ENCODE measurements at regions not wholly inside any gene's neighbourhood (a gene's known extent, or its start where the extent isn't known, plus 50 kb on each side); places are given as distances from the start of the nearest gene placed in this dataset.

DNA sequence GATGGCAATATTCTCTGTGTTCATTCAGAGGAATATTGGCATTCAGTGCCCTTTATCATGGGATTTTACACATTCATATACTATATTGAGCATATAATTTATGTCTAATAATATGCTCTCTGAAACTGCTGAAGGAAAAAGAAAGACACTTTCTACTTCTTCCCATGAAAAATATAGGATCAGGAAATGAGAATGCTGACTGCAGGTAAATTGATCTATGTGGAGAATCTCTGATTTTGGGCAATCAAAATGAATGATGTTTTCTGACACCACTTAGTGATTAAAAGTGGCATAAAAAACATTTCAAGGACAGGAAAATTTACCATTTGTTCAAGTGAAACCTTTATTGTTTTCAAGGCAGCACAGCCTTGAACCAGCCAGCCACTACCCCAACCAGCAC, 260.1 kb upstream of the STXBP5 start:
- TF ChIP-seq, protein P1, sequence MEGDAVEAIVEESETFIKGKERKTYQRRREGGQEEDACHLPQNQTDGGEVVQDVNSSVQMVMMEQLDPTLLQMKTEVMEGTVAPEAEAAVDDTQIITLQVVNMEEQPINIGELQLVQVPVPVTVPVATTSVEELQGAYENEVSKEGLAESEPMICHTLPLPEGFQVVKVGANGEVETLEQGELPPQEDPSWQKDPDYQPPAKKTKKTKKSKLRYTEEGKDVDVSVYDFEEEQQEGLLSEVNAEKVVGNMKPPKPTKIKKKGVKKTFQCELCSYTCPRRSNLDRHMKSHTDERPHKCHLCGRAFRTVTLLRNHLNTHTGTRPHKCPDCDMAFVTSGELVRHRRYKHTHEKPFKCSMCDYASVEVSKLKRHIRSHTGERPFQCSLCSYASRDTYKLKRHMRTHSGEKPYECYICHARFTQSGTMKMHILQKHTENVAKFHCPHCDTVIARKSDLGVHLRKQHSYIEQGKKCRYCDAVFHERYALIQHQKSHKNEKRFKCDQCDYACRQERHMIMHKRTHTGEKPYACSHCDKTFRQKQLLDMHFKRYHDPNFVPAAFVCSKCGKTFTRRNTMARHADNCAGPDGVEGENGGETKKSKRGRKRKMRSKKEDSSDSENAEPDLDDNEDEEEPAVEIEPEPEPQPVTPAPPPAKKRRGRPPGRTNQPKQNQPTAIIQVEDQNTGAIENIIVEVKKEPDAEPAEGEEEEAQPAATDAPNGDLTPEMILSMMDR (IDR thresholded peaks at IDR 0.05) = no peak
- Mint-ChIP-seq H3K36me3 (ENCODE audit: low read depth) (no peaks in the 10 kb centered on the region), H3K27ac (no peak overlapping the region), H3K9me3 (peaks cover 25% of the 10 kb centered on the region), H3K4me1 (no peaks in the 10 kb centered on the region), H3K27me3 (ENCODE audit: low read depth, poor library complexity) (peaks cover 9% of the 10 kb centered on the region), H3K4me3 (no peak overlapping the region)
- no peak for DNase-seq

DNA sequence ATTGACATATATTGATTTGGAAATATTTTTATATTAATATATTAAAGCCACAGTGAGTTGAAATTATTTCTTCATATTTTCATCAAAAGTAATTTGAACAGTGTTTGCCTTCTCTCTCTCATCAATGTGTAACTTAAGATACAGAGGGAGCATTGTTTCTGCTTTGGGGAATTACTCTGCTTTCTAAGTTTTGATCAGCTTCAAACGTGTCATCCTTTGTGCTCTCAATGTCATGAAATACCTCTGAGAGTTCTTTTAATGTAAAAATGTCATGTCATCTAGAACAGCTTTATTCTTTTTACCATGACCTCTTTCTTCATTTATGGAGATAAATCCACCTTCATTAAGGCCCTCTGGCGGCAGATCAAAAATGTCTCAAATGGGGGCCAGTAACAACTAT, 259.4 kb upstream of the STXBP5 start:
- TF ChIP-seq, protein P1 (IDR thresholded peaks at IDR 0.05) = no peak
- H3K4me1 Mint-ChIP-seq = no peaks in the 10 kb centered on the region
- peaks cover 25% of the 10 kb centered on the region for H3K9me3 Mint-ChIP-seq

DNA sequence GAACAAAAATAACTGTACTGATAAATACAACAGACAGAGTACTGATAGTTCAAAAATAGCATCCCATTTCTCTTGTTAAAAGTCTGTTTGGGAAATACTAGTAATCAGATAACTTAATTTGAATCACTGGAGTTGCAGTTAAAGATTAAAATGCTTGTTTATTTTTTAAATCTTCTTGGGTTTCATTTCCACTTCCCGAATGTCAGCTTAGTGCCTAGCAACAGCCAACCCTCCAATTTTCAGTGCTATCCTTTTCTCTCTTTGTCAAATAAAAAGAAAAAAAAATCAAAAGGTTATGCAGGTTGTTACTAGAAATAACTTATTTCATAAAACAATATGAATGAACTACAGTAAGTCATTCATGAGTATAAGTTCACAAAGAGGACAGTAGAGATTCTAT, 257.7 kb upstream of the STXBP5 start:
- no peak overlapping the region for H3K4me3 Mint-ChIP-seq
- H3K9me3 Mint-ChIP-seq = peaks cover 25% of the 10 kb centered on the region
- DNase-seq = no peak
- H3K36me3 Mint-ChIP-seq (ENCODE audit: low read depth) = no peaks in the 10 kb centered on the region
- no peak overlapping the region for H3K27ac Mint-ChIP-seq
- TF ChIP-seq, protein P1 (IDR thresholded peaks at IDR 0.05) = no peak
- peaks cover 6% of the 10 kb centered on the region for H3K4me1 Mint-ChIP-seq
- H3K27me3 Mint-ChIP-seq (ENCODE audit: low read depth, poor library complexity) = peaks cover 9% of the 10 kb centered on the region

More for the DNA sequence above, 259.4 kb upstream of the STXBP5 start:
- H3K27me3 Mint-ChIP-seq (ENCODE audit: low read depth, poor library complexity) = peaks cover 9% of the 10 kb centered on the region
- no peak overlapping the region for H3K4me3 Mint-ChIP-seq
- no peaks in the 10 kb centered on the region for H3K36me3 Mint-ChIP-seq (ENCODE audit: low read depth)
- DNase-seq = no peak
- no peak overlapping the region for H3K27ac Mint-ChIP-seq

DNA sequence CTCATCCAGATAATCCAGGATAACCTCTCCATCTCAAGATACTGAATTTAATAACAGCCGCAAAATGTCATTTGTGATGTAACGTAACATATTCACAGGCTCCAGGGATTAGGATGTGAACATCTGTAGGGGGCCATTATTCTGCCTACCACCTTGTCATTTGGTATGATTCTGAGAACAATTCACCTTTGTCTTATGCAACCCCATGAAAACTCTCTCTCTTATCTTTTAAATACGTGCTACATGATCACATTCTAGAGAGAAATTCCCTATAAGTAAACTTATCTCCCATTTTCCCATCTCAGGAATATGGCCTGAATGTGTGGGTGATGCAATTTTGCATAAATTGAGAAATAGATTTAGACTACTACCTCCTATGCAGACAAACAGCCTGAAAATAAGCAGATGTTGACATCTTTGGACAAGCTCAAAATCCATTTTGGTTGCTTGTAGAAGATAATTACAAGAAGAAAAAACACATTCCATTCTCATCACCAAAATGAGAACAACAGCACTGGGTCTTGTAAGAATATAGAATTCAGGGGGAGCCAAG, 255.4 kb upstream of the STXBP5 start:
- peaks cover 6% of the 10 kb centered on the region for H3K4me1 Mint-ChIP-seq
- peaks cover 9% of the 10 kb centered on the region for H3K9me3 Mint-ChIP-seq
- no peak overlapping the region for H3K4me3 Mint-ChIP-seq
- TF ChIP-seq, protein P1 (IDR thresholded peaks at IDR 0.05) = no peak
- H3K27me3 Mint-ChIP-seq (ENCODE audit: low read depth, poor library complexity) = peaks cover 1% of the 10 kb centered on the region
- DNase-seq = no peak
- no peaks in the 10 kb centered on the region for H3K36me3 Mint-ChIP-seq (ENCODE audit: low read depth)
- no peak overlapping the region for H3K27ac Mint-ChIP-seq

DNA sequence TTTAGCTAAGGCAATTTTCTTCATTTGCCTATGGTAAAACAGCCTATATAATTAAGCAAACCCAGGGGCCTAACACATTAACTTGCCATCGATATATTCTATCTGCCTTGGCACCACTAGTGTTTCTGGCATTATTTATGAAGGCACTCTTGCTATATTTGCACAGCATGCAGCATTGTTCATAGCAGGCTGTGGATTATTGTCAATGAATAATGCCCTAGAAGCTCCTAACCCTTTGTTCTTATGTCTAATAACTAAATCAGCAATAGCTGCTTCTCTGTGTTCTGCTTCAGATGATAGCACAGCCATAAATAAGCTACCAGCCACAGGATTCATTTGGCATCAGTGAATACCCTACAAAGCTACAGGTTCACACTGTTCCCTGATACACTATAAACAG, 254.8 kb upstream of the STXBP5 start:
- Mint-ChIP-seq H3K27ac (no peak overlapping the region), H3K27me3 (ENCODE audit: low read depth, poor library complexity) (no peaks in the 10 kb centered on the region), H3K4me1 (peaks cover 6% of the 10 kb centered on the region), H3K36me3 (ENCODE audit: low read depth) (no peaks in the 10 kb centered on the region), H3K9me3 (peaks cover 9% of the 10 kb centered on the region), H3K4me3 (no peak overlapping the region)
- DNase-seq = no peak
- TF ChIP-seq, protein P1 (IDR thresholded peaks at IDR 0.05) = no peak

DNA sequence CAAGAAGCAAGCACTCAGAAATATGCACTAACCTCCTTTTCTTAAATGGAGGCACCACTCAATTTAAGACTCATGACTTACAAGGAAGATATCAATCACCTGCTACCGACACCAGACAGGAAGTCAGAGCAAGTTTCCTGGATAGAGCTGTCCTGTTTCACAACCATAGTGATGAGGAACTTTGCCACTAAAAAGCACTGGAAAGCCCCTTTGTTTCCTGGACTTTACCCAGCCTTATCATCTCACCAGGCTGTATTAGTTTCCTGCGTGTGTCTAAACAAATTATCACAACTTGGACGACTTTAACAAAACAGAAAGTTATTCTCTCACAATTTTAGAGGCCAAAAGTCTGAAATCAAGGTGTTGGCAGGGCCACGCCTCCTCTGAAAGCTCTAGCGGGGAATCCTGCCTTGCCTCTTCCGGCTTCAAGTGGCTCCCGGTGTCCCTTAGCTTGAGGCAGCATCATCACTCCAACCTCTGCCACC, 253.8 kb upstream of the STXBP5 start:
- no peak overlapping the region for H3K4me3 Mint-ChIP-seq
- H3K27ac Mint-ChIP-seq = peak overlapping the region; percentile 4
- TF ChIP-seq, protein P1 (IDR thresholded peaks at IDR 0.05) = no peak
- no peak for DNase-seq
- H3K27me3 Mint-ChIP-seq (ENCODE audit: low read depth, poor library complexity) = no peaks in the 10 kb centered on the region
- peaks cover 9% of the 10 kb centered on the region for H3K9me3 Mint-ChIP-seq
- peaks cover 6% of the 10 kb centered on the region for H3K4me1 Mint-ChIP-seq
- H3K36me3 Mint-ChIP-seq (ENCODE audit: low read depth) = no peaks in the 10 kb centered on the region

Measured in nephron progenitor cell (in vitro differentiated cells).